GM04503 (cell line): ENCODE measurements at regions not wholly inside any gene's neighbourhood (a gene's known extent, or its start where the extent isn't known, plus 50 kb on each side); places are given as distances from the start of the nearest gene placed in this dataset.

Experiments used
- DNase-seq: peaks from one replicate; pipeline ENCODE4 v3.0.0-alpha.2; 2012; ENCODE audit warnings: low read depth

- no peak for DNase-seq
Measured at GRCh38 chr3:63046152-63046551, 170.9 kb upstream of the CADPS start.

GRCh38 chr3:63046580-63046979 is 171.4 kb upstream of the CADPS start:
- DNase-seq = no peak

DNA sequence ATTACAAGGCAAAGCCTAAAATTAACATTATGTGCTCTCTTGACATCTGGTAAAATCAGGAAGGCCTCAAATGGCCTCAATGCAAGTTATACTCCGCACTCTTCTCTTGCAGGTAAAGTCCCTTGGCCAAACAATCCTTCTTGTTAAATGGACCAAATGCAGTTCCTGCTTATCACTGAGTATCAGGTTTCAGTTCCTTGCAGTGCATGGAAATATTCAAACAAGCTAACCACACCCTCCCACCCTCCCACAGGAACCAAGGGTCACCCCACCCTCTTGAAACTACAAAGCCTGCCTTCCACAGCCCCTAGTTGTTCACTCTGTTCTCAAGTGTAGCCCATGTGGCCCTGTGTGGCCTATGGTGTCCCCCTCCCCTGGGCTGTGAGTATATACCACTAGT is 171.9 kb upstream of the CADPS start:
- DNase-seq = no peak

DNA sequence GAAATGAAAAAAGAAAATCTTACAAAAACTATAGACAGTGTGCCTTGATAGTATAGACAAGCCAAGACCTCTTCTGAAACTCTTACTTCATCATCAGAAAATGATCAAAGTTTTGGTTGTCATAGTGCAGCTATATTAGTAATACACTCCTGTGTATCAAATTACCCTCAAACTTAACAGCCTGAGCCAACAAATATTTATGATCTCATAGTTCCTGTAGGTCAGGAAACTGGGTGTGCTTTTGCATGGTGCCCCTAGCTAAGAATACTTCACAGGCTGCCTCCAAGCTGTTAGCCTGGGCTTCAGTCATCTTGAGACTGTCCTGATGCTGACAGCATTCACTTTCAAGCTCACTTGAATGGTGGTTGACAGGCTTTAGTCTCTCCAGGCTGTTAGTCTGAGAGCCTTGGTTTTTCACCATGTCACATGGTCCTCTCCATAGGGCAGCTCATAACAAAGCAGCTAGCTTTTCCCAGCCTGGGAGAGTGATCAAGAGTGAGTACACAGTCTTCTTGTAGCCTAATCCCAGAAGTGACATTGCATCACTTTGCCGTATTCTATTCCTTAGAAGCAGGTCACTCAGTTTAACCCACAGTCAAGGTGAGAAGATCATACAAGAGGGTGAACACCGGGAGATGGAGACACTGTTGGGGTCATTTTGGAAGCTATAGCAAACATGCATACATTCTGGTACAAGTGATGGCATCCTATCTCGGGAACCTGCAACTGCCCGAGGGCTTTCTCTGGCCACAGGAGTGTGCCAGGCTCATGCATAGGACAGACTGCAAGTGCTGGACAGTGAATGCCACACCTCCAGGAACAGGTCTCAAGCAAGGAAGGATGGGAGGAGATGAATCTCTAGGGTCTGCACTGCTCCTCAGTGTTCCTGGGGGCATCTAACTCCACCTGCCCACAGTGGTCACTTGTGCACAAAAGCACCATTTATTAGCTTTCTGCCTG is 173.4 kb upstream of the CADPS start:
- DNase-seq = no peak

DNA sequence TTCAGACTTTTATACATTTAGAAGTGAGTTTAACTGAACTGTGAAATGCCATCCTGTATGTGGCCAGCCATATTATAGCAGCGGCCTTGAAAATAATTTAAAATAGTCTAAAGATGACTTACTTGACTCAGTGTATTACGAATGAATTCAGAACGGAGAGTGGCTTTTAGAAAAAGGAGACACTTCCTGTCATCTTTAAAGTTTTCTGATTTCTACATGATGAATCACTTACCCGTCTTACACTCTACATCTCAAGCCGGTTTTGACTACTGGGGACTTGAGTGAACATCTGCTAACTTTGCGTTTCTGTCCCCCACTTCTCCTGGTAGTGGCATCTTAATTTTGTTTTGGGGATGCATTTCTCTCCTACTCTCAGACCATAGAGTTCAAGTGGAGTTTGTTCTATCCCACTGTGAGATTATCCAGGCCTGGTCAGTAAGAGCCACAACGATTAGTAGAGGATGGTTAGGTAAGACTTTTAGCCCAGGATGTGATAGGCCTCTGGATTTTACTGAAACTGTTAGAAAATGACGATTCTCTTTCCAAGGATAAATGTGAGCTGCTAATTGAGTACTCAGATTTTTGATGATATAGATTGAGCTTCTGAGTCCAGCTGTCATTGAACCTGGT is 175.4 kb upstream of the CADPS start:
- no peak for DNase-seq

DNA sequence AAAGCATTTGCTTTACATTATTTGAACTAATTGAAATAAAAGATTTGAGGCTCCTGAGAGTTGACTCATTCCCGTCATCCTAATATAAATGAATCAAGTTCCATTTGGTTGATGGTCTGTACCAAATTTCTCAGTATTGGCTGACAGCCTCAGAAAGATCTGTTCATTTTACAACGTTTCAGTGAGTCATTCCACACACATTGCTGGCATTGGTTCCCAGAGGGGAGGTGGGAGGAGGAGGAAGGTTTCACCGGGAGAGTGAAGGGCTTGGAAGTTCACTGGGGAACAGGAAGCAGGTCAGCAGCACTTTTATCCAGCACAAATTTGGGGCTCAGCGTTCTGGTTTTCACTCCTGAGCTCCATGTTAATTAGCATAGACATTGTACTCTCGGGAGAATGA is 176.7 kb upstream of the CADPS start:
- DNase-seq = no peak

GRCh38 chr3:63056932-63057331 is 181.7 kb upstream of the CADPS start:
- DNase-seq = no peak

DNA sequence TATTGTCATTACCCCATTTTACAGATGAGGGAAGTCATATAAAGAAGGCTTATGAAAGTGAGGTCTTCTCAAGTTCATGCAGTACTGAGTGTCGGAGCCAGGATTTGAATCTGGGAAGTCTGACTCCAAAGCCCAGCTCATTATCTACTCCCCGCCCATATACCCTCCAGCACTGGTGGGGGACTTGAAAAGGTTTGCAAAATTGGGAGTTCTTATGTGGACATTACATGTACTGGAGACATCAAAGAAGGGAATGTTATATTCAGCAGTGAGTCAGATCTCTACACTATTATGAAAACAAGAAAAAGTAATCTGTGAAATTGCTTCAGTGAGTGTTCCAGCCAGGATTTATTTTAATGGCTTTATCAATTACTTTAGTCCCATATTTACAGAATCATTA is 185.2 kb upstream of the CADPS start:
- DNase-seq = no peak

DNA sequence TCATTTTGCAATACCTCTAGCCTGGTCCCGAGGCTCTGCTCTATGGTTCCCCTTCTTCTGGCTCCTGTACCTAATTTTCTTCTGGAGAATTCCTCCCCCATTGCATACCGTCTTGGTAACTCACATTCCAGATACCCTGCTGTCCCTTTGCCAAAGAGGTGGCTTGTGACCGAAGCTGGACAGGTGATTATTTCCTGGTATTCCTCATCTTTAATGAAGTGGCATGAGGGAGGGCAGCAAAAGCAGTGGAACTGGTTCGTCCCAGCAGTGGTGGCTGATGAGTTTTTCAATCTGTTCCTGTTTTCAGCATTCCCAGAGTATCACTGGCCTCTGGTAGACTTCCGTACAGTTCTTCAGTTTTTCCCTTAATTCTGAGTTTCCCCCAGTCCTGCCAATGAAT is 186.2 kb upstream of the CADPS start:
- DNase-seq = no peak

DNA sequence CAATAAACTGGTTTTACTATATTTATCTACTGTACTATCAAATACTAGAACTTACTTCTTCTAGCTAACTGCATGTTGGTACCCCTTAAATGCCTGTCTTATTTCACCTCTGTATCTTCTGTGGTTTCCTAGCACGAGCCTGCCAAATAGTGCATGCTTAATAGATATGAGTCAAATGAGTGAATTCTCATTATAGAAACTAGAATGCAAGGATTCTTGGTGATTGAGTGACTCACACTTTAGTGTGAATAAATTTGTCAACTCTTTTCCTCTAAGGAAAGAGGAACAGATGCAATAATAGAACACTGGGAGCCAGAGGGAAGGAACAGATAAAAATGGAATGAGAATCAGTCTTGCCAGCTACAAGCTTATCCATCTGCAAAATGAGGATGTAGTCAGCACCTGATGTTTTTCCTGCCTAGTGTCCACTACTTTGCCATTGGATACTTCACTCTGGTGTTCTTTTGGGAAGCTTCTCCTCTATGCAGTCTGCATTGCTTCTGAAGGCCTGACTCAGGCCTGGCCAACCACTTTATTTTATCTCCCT is 189.1 kb upstream of the CADPS start:
- no peak for DNase-seq

DNA sequence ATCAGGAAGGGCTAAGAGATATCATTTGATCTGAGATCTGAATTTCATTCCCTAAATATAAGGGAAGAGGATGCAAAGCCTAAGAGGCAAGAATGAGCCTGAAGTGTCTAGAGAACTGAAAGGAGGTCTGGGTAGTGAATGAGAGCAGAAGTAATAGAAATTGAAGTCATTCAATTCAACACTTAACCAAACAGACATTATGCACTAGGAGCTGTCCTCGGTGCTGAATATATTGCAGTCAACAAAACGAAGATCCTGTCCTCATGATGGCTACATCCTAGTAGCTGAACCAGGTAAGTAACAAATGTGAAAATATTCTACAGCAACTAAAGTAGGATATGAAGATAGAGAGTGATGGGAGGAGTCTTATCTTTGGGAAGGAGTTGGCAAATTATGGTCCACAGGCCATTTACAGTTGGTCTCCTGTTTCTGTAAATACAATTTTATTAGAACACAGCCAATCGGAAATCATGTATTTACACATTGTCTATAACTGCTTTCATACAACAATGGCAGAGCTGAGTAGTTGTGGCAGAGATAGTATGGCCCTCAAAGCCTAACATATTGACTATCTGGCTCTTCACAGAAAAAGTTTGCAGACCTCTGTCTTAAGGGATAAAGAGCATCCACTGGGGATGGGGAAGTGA is 192.9 kb upstream of the CADPS start:
- DNase-seq = no peak

DNA sequence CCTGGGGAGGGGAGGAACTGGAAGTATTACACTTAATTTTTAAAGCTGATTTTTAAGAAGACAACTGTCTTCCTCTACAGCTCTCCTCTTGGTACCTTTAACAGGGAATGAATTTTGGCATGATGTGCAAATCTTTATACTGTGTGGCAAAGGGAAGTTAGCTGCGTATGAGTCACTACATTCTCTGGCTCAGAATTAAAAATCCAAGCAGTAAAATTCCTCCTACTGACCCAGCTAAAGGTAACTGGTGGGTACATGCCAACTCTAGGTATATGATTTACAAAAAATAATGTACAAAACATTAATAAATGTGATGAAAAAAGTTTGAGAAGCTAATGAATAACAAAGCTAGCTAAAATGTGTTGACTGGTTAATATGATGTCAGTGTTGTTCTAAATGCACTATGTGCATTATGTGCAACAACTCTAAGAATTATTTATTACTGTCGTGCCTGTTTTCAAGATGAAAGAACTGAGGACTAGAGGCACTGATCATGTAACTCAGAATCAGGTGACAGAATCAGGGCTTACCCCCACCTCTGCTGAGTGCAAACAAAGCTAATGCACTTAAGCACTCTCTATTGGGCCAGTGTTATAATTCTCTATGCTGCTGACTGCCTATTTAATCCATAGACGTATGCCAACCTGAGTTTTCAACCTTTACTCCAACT is 194.7 kb upstream of the CADPS start:
- DNase-seq = no peak

- no peak for DNase-seq
Measured at GRCh38 chr3:63070476-63070810, 195.2 kb upstream of the CADPS start.

DNA sequence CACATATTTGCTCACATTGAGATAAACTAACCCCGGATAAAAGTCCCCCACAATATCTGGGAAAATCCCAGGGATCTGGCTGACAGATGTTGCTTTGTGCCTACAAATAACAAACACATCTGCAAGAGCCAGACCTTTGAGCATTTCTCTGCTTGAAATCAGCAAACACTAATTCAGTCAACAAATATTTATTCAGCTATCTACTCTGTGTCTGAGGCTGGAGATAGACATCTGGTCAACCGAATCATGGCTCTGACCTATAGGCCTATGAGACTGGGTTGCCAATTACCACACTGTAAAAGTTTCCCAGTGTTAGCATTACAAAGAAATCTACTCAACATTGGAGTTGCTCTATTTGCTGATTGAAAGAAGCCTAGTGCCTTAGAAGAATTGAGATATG is 201.1 kb upstream of the CADPS start:
- no peak for DNase-seq

DNA sequence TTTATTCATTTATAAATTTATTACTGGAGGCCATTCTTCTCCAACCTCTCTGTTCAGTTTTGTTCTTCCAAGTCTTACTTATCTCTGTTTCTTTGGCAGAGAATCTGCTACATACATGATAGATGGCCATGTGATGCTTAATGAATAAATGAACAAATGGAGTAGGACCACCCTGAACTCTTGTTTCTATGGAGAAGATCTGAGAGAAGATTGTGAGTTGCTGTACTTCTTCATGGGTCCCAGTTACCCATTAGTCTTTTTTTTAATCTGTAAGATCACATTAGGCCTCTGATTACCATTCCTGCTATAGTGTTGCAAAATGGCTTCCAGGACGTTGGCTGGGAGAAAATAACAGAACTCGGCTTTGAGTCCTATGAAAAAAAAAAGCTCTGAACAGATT is 191.9 kb upstream of the SYNPR start:
- DNase-seq = no peak

DNA sequence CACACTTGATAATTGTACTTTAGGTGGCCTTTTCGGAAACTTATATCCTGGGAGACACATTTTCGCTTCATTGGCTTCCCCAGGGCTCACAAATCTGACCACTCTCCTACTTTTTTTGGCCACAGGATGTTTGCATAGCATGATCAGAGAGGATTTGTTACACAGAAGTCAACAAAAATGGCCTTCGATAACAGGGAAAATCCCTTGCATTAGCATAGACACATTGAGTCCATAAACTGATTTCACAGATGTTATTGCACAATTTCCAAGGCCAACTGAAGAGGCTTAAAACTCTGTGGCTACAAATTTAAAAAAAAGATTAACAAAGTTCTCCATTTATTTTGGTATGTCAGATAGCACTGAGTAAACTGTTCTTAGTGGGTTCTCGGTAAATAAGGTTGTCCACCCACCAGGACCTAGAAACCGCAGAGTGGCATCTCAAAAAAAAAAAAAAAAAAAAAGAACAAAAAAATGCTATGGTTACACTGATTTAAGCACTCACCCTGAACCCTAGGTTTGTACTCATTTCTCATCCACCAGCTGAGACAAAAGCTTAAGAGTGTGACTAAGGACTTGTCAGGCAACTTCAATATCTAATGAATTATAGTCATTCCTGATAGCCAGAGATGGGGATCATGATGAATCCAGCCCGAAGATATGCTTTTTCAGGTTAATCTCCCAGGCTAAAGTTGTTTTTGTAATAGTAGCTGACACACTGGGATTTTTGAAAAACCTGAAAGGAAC is 188.9 kb upstream of the SYNPR start:
- DNase-seq = no peak

DNA sequence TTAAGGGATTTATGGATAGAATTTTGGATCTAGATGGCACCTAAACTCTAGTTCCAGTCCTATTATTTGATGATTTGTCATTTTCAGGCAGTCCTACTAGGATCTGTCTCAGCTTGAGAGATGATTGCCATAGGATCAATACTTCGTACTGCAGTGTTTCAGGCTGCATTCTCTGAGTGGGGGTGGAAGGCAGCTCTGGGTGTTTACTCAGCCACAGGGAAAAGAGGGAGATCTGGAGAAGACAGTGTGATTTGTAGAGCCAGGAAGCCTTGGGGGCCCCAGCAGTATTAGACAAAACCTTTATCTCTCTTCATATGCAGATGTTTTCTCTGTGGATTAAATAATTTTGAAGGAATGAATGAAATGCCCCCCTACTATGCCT is 188.4 kb upstream of the SYNPR start:
- DNase-seq = no peak

GRCh38 chr3:63090656-63091055 is 187.5 kb upstream of the SYNPR start:
- no peak for DNase-seq

GRCh38 chr3:63092515-63092914 is 185.6 kb upstream of the SYNPR start:
- no peak for DNase-seq

DNA sequence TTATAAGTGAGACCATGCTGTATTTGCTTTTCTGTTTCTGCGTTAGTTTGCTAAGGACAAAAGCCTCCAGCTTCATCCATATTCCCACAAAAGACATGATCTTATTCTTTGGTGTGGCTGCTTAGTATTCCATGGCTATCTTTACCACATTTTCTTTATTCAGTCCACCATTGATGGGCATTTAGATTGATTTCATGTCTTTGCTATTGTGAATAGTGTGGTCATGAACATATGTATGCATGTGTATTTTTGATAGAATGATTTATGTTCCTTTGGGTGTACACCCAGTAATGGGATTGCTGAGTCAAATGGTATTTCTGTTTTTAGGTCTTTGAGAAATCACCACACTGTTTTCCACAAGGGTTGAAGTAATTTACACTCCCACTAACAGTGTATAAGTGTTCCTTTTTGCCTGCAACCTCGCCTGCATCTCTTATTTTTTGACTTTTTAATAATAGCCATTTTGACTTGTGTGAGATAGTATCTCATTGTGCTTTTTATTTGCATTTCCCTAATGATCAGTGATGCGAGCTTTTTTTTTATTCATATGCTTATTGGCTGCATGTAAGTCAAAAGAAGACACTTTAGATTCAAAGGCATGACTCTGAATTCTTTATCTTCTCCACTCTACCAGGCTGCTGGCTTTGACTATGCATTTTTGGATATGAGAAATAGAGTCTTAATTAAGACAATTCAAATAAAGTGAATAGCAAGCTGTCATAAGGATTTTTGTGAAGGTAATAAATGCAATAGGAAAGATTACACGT is 183.3 kb upstream of the SYNPR start:
- DNase-seq = no peak
